Activated naive CD8-positive, alpha-beta T cell treated with anti-CD3 and anti-CD28 coated beads for 36 hours (primary cell): ENCODE measurements at regions not wholly inside any gene's neighbourhood (a gene's known extent, or its start where the extent isn't known, plus 50 kb on each side); places are given as distances from the start of the nearest gene placed in this dataset.

ENCODE experiments used
- DNase-seq: peaks from one replicate; pipeline ENCODE4 v3.0.0; 2021
- H3K27ac Mint-ChIP-seq: one replicate; pipeline ENCODE4 v1.8.0; 2022; ENCODE audit warnings: mild to moderate bottlenecking, moderate library complexity, mixed read lengths
- H3K27me3 Mint-ChIP-seq: one replicate; pipeline ENCODE4 v1.8.0; 2022; ENCODE audit warnings: mild to moderate bottlenecking, mixed read lengths
- H3K36me3 Mint-ChIP-seq: one replicate; pipeline ENCODE4 v1.8.0; 2021; ENCODE audit warnings: mild to moderate bottlenecking, mixed read lengths
- H3K4me1 Mint-ChIP-seq: one replicate; pipeline ENCODE4 v1.8.0; 2021; ENCODE audit warnings: mixed read lengths
- H3K4me3 Mint-ChIP-seq: one replicate; pipeline ENCODE4 v1.8.0; 2022; ENCODE audit warnings: mild to moderate bottlenecking, moderate library complexity, mixed read lengths
- H3K9me3 Mint-ChIP-seq: one replicate; pipeline ENCODE4 v1.8.0; 2022; ENCODE audit warnings: mixed read lengths

DNA sequence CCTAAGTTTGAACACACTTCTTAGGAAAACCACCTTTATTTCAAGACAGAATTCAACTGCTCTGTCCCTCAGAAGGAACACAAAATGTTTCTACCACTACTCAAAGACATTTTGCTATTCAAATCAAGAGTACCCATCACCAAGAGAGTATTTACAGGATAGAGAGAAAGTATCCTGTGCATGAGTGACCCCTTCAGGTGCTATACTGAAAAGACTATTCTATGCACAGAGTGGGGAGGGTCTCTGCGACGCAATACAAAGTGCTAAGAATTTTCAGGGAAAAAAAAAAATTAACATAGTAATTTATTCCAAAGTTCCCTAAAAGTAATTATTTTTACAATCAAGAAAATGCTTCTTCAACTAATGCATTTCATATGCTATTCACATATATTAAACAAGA lies 346.4 kb upstream of the FAM241A start:
- no peak for DNase-seq
- Mint-ChIP-seq H3K4me3 (no peak overlapping the region), H3K27ac (no peak overlapping the region), H3K9me3 (no peaks in the 10 kb centered on the region), H3K36me3 (no peaks in the 10 kb centered on the region), H3K4me1 (no peaks in the 10 kb centered on the region), H3K27me3 (no peaks in the 10 kb centered on the region)

- H3K4me1 Mint-ChIP-seq, result no peaks in the 10 kb centered on the region
- no peak for DNase-seq
- no peaks in the 10 kb centered on the region for H3K36me3 Mint-ChIP-seq
- no peak overlapping the region for H3K4me3 Mint-ChIP-seq
- H3K27ac Mint-ChIP-seq, result no peak overlapping the region
- H3K27me3 Mint-ChIP-seq, result no peaks in the 10 kb centered on the region
- H3K9me3 Mint-ChIP-seq, result no peaks in the 10 kb centered on the region
These were observed 344.7 kb upstream of the FAM241A start for GRCh38 chr4:111800551-111800950.

GRCh38 chr4:111802191-111802590 lies 343.1 kb upstream of the FAM241A start:
- Mint-ChIP-seq H3K27ac (no peak overlapping the region), H3K27me3 (no peaks in the 10 kb centered on the region), H3K36me3 (no peaks in the 10 kb centered on the region), H3K4me3 (no peak overlapping the region), H3K9me3 (no peaks in the 10 kb centered on the region), H3K4me1 (no peaks in the 10 kb centered on the region)
- DNase-seq, result no peak

GRCh38 chr4:111806331-111806730 lies 338.9 kb upstream of the FAM241A start:
- DNase-seq, result no peak
- Mint-ChIP-seq H3K9me3 (peaks cover 1% of the 10 kb centered on the region), H3K4me1 (no peaks in the 10 kb centered on the region), H3K36me3 (no peaks in the 10 kb centered on the region), H3K27ac (no peak overlapping the region), H3K4me3 (no peak overlapping the region), H3K27me3 (no peaks in the 10 kb centered on the region)

DNA sequence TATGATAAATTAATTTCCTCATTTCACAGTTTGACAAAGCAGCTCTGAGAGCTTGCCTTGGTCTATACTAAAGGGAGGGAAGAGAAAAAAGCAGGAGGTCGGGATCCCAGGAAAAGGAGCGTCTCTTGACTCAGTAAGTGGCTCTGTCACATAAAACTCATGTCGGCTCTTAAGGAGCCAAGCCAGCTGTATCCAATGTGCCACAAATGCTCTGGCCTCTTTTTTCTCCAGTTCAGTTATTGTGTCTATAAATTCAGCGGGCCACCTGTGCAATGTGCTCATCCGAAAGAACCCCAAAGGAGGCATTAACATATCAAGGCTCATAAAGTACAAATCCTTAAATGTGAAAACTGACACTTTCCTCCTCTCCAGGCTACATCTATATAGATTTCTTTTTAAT lies 337.7 kb upstream of the FAM241A start:
- Mint-ChIP-seq H3K9me3 (peaks cover 1% of the 10 kb centered on the region), H3K27me3 (no peaks in the 10 kb centered on the region), H3K4me3 (no peak overlapping the region)

DNA sequence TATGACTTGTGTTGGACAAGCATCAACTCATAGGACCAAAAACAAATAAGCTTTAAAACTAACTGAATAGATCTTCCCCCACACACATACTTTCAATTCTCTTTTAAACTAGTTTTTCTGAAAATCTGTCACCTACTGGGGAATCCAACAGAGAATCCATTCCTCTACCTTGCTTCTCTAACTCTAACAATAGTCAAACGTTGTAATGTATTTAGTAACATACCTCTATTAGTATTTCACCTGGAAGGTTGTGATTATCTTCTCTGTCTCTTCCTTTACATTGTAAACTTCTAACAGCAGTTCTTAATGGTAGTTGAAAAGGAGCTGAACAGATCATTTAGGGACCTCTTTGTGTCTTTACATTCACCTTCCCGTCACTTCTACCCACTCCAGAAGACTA lies 337.1 kb upstream of the FAM241A start:
- no peak overlapping the region for H3K4me3 Mint-ChIP-seq
- H3K27me3 Mint-ChIP-seq, result no peaks in the 10 kb centered on the region
- DNase-seq, result no peak
- H3K27ac Mint-ChIP-seq, result no peak overlapping the region
- no peaks in the 10 kb centered on the region for H3K4me1 Mint-ChIP-seq
- H3K36me3 Mint-ChIP-seq, result no peaks in the 10 kb centered on the region
- peaks cover 1% of the 10 kb centered on the region for H3K9me3 Mint-ChIP-seq

More for the DNA sequence above, 337.7 kb upstream of the FAM241A start:
- no peak overlapping the region for H3K27ac Mint-ChIP-seq
- no peaks in the 10 kb centered on the region for H3K4me1 Mint-ChIP-seq
- H3K36me3 Mint-ChIP-seq, result no peaks in the 10 kb centered on the region
- no peak for DNase-seq

DNA sequence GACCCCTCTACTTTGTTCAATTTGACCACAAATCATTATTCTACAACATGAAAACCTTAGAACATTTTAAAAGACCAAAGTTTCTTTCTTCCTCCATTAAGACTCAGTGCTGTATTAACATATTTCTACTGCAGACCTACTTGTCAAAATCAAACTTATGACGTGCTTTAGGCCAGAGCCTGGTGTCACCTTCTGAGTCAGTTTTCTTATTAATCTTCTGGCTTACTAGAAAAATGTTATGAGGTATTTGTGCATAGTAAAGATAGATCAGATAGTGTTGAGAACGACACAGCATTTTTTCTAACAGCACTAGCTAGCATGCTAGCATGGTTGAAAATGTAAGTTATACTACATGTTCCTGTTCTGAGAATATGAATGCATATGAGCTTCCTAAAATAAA lies 333.6 kb upstream of the FAM241A start:
- no peaks in the 10 kb centered on the region for H3K27me3 Mint-ChIP-seq
- DNase-seq, result no peak
- no peak overlapping the region for H3K27ac Mint-ChIP-seq
- peaks cover 5% of the 10 kb centered on the region for H3K9me3 Mint-ChIP-seq
- H3K36me3 Mint-ChIP-seq, result no peaks in the 10 kb centered on the region
- H3K4me1 Mint-ChIP-seq, result no peaks in the 10 kb centered on the region
- H3K4me3 Mint-ChIP-seq, result no peak overlapping the region

DNA sequence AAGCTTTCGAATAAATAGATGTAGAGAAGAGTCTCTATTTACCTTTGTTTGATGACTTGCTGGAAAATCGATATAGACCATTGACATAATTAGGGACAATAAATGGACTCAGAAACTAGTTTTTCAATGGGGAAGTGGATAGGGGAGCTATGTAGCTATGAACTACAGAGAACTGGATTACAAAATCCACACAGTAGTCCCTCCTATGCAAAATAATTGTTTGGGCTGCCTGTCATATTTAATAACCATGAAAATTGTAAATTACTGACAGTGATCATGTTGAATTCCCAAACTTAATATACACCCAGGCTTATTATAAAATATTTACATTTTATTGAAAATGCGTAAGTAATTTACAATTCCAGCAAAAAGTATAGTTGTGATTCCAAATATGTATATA lies 333.1 kb upstream of the FAM241A start:
- Mint-ChIP-seq H3K27ac (no peak overlapping the region), H3K27me3 (no peaks in the 10 kb centered on the region), H3K9me3 (peaks cover 6% of the 10 kb centered on the region), H3K4me3 (no peak overlapping the region), H3K4me1 (no peaks in the 10 kb centered on the region), H3K36me3 (no peaks in the 10 kb centered on the region)
- no peak for DNase-seq

- no peaks in the 10 kb centered on the region for H3K4me1 Mint-ChIP-seq
- DNase-seq, result no peak
- H3K9me3 Mint-ChIP-seq, result peaks cover 6% of the 10 kb centered on the region
- H3K27ac Mint-ChIP-seq, result no peak overlapping the region
- H3K36me3 Mint-ChIP-seq, result no peaks in the 10 kb centered on the region
- H3K4me3 Mint-ChIP-seq, result no peak overlapping the region
- H3K27me3 Mint-ChIP-seq, result no peaks in the 10 kb centered on the region
These were observed 332.5 kb upstream of the FAM241A start for GRCh38 chr4:111812760-111813159.

DNA sequence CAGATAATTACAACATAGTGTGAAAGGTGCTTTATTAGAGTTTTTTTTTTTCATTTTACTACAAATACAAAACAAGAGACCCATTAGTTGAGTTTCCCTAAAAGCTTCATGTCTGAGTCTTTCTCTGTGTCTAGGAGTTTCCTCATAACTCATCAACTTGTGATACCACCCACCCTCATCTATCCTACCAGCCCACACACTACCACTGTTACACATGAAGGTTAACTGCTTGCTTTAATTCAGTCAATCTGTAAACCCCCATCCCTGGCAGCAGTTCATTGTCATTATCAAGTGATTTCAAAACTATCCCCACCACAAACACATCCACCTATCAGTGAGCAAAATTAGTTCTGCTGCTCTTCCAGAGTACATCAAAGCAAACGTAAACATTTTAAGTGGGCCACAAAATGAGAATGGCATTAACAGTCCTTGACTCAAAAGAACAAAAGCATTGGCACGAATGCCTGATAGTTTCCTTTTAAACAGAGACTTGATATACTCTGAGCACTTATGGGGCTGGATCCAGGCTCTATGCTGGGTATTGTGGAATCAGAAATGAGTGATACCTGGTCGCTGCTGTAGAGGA lies 331.6 kb upstream of the FAM241A start:
- no peak for DNase-seq
- H3K27me3 Mint-ChIP-seq, result no peaks in the 10 kb centered on the region
- H3K9me3 Mint-ChIP-seq, result peaks cover 6% of the 10 kb centered on the region
- no peaks in the 10 kb centered on the region for H3K4me1 Mint-ChIP-seq
- H3K4me3 Mint-ChIP-seq, result no peak overlapping the region
- no peaks in the 10 kb centered on the region for H3K36me3 Mint-ChIP-seq
- H3K27ac Mint-ChIP-seq, result no peak overlapping the region

GRCh38 chr4:111814961-111815360 lies 330.3 kb upstream of the FAM241A start:
- Mint-ChIP-seq H3K4me1 (no peaks in the 10 kb centered on the region), H3K36me3 (no peaks in the 10 kb centered on the region), H3K4me3 (no peak overlapping the region), H3K9me3 (peaks cover 5% of the 10 kb centered on the region), H3K27me3 (no peaks in the 10 kb centered on the region), H3K27ac (no peak overlapping the region)
- no peak for DNase-seq

DNA sequence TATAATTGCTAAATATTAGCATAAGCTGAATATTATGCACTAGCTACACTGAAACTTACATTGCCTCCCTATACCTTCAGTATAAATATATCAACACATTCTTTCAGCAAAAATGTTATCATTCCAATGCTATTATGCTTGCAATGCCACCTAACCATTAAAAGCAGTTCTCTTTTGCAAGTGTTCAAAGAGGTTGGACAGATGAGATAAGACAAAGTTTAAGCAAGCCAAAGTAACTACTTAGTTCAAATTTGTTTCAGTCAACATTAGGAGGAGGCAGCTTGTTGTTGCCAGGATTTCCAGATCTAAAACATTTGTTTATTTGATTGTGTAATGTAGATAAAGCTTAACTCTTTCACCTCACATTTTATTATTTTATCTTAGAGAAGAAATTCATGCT lies 323.9 kb upstream of the FAM241A start:
- Mint-ChIP-seq H3K4me3 (no peak overlapping the region), H3K27ac (no peak overlapping the region), H3K27me3 (no peaks in the 10 kb centered on the region), H3K36me3 (no peaks in the 10 kb centered on the region), H3K9me3 (peaks cover 6% of the 10 kb centered on the region), H3K4me1 (no peaks in the 10 kb centered on the region)
- DNase-seq, result no peak

DNA sequence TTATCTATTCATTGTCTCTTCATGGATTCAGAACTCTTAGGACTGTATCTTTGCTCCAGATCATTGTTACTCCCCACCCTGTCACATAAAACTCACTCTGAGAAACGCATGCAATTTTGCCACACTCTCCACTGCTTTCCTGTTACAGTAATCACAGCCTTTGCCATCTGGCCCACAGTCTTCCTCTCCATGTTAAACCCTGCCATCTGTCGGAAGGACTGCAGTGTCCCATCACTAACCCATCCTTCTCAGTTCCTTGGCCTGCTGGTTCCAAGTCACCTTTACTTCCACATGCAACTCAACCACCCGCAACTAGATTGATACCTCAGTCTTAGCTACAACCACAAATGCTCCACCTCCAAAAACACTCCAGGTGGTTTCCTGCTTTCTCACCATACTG lies 308.7 kb upstream of the FAM241A start:
- DNase-seq, result no peak
- no peak overlapping the region for H3K4me3 Mint-ChIP-seq
- no peaks in the 10 kb centered on the region for H3K27me3 Mint-ChIP-seq
- no peaks in the 10 kb centered on the region for H3K36me3 Mint-ChIP-seq
- H3K9me3 Mint-ChIP-seq, result no peaks in the 10 kb centered on the region
- no peak overlapping the region for H3K27ac Mint-ChIP-seq
- H3K4me1 Mint-ChIP-seq, result no peaks in the 10 kb centered on the region

DNA sequence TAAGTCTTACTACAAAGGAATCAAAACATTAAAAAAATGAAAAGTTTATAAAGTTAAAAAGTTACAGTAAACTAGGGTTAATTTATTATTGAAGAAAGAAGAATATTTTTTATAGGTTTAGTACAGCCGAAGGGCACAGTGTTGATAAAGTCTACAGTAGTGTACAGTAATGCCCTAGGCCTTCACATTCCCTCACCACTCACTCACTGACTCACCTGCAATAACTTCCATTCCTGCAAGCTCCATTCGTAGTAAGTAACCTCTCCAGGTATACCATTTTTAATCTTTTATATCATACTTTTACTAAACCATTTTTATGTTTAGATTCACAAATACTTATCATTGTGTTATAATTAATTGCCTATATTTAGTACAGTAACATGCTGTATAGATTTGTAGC lies 307.5 kb upstream of the FAM241A start:
- Mint-ChIP-seq H3K36me3 (no peaks in the 10 kb centered on the region), H3K9me3 (no peaks in the 10 kb centered on the region), H3K27me3 (no peaks in the 10 kb centered on the region), H3K27ac (no peak overlapping the region), H3K4me1 (no peaks in the 10 kb centered on the region), H3K4me3 (no peak overlapping the region)
- no peak for DNase-seq

DNA sequence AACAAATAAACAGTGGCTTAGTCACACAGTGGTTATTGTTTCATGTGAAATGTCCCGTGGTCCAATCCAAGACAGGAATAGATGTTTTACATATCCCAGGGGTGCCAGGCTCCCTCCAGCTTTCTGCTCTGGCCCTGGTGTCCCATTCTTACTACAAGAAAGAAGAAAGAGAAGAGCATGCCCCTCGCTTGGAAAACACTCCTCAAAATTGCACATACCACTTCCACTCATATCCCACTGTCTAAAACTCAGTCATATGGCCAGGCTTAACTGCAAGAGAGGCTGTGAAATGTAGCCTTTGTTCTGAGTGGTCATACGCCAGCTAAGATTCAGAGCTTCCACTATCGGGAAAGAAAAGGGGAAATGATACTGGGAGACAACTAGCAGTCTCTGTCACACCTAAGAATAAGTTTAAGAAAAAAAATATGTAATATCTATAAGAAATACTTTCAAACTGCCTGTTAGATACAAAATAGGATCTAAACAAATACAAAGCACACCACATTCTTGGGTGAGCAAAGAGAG lies 306.8 kb upstream of the FAM241A start:
- H3K36me3 Mint-ChIP-seq, result no peaks in the 10 kb centered on the region
- DNase-seq, result no peak
- no peaks in the 10 kb centered on the region for H3K27me3 Mint-ChIP-seq
- no peak overlapping the region for H3K4me3 Mint-ChIP-seq
- H3K27ac Mint-ChIP-seq, result no peak overlapping the region
- H3K9me3 Mint-ChIP-seq, result no peaks in the 10 kb centered on the region
- H3K4me1 Mint-ChIP-seq, result no peaks in the 10 kb centered on the region

GRCh38 chr4:111839141-111839540 lies 306.1 kb upstream of the FAM241A start:
- Mint-ChIP-seq H3K27me3 (no peaks in the 10 kb centered on the region), H3K27ac (no peak overlapping the region), H3K9me3 (no peaks in the 10 kb centered on the region), H3K36me3 (no peaks in the 10 kb centered on the region), H3K4me1 (no peaks in the 10 kb centered on the region), H3K4me3 (no peak overlapping the region)
- DNase-seq, result no peak
